ENCODE measurements at regions not wholly inside any gene's neighbourhood (a gene's known extent, or its start where the extent isn't known, plus 50 kb on each side); places are given as distances from the start of the nearest gene placed in this dataset.

- TF ChIP-seq CTCF (IDR thresholded peaks at IDR 0.05; ENCODE audit: low read depth, low read length, poor library complexity, severe bottlenecking) (no peak), EZH2phosphoT487 (IDR thresholded peaks at IDR 0.05; ENCODE audit: borderline replicate concordance, low read length) (no peak)
Observed at GRCh38 chr3:29144807-29145206, 136.1 kb upstream of the RBMS3 start.

All from DOHH2 (cell line).